Lower leg skin (tissue), 3 donors: ENCODE measurements at regions not wholly inside any gene's neighbourhood (a gene's known extent, or its start where the extent isn't known, plus 50 kb on each side); places are given as distances from the start of the nearest gene placed in this dataset.

Source experiments
- CTCF ChIP-seq, 3 donors: fragments of 450-650 bp; IDR thresholded peaks; one replicate each; pipeline ENCODE4 v1.5.1; 2016; ENCODE audit warnings: antibody characterized with exemption in 3 of 3, mild to moderate bottlenecking in 3 of 3, moderate library complexity in 2 of 3
- POLR2A ChIP-seq, 2 donors: fragments of 450-650 bp; IDR thresholded peaks; one replicate each; pipeline ENCODE4 v1.6.1; 2016 to 2017; ENCODE audit warnings: antibody characterized with exemption in 2 of 2, mild to moderate bottlenecking in 1 of 2, moderate library complexity in 1 of 2

DNA sequence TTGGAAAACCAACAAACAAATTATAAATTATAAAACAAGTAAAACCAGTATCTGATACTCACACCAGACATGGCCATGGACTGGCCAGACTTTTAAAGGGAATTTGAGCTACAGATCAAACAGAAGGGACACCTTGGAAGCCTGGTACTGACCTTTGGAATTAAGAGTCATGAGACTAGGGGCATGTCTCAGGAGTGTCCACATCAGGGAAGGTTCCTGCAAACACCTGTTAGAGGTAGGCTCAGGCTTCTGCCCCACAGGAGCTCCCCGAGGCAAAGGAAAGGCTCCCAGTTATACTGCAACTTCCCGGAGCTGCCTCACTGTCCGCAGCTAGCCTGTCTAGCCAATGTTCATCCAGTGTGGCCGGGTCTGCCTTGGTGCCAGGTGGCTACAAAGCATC lies 290.1 kb downstream of the BUD13 start:
- TF ChIP-seq CTCF (IDR thresholded peaks at IDR 0.05), result no peak
- TF ChIP-seq POLR2A (IDR thresholded peaks at IDR 0.05), result no peak
